ENCODE measurements at regions not wholly inside any gene's neighbourhood (a gene's known extent, or its start where the extent isn't known, plus 50 kb on each side); places are given as distances from the start of the nearest gene placed in this dataset.

GRCh38 chr5:163360656-163361055, 76.7 kb upstream of the CCNG1 start:
- H3K9me3 ChIP-seq (ENCODE audit: low read length), result no peaks in the 10 kb centered on the region
- no peak overlapping the region for H3K4me3 ChIP-seq (ENCODE audit: low read length)
- no peaks in the 10 kb centered on the region for H4K20me1 ChIP-seq (ENCODE audit: insufficient read depth)
- TF ChIP-seq EZH2 (IDR thresholded peaks at IDR 0.05; ENCODE audit: borderline replicate concordance, insufficient read depth, low read length, poor library complexity, severe bottlenecking) (no peak), POLR2AphosphoS5 (IDR thresholded peaks at IDR 0.05) (no peak), CTCF (IDR thresholded peaks at IDR 0.05; ENCODE audit: poor library complexity, severe bottlenecking) (no peak), EP300 (conservative IDR thresholded peaks at IDR 0.05; ENCODE audit: poor library complexity, severe bottlenecking) (no peak)
- no peak overlapping the region for H3K27ac ChIP-seq (ENCODE audit: low read length)
- H3K9me2 ChIP-seq (ENCODE audit: insufficient read depth, low read length), result no peaks in the 10 kb centered on the region
- no peaks in the 10 kb centered on the region for H3K36me3 ChIP-seq (ENCODE audit: insufficient read depth, low read length)
- H3F3A ChIP-seq (ENCODE audit: insufficient read depth, low read length, poor library complexity, severe bottlenecking), result no peaks in the 10 kb centered on the region
- H3K27me3 ChIP-seq (ENCODE audit: insufficient read depth, low read depth, low read length), result no peaks in the 10 kb centered on the region
- H2AFZ ChIP-seq (ENCODE audit: low read depth, low read length), result no peak overlapping the region
- no peak overlapping the region for H3K4me2 ChIP-seq (ENCODE audit: low read length)
- H3K79me2 ChIP-seq (replicated peaks; ENCODE audit: insufficient read depth, low read length), result no peaks in the 10 kb centered on the region
- no peak overlapping the region for H3K9ac ChIP-seq (ENCODE audit: low read length)

- Histone ChIP-seq H3K27me3 (ENCODE audit: insufficient read depth, low read depth, low read length) (no peaks in the 10 kb centered on the region), H3K9me2 (ENCODE audit: insufficient read depth, low read length) (no peaks in the 10 kb centered on the region), H3K4me2 (ENCODE audit: low read length) (no peak overlapping the region), H3K4me3 (ENCODE audit: low read length) (no peak overlapping the region), H4K20me1 (ENCODE audit: insufficient read depth) (no peaks in the 10 kb centered on the region), H3K79me2 (replicated peaks; ENCODE audit: insufficient read depth, low read length) (no peaks in the 10 kb centered on the region), H3K27ac (ENCODE audit: low read length) (no peak overlapping the region), H3K9ac (ENCODE audit: low read length) (no peak overlapping the region), H3K9me3 (ENCODE audit: low read length) (no peaks in the 10 kb centered on the region), H3F3A (ENCODE audit: insufficient read depth, low read length, poor library complexity, severe bottlenecking) (no peaks in the 10 kb centered on the region), H2AFZ (ENCODE audit: low read depth, low read length) (no peak overlapping the region), H3K36me3 (ENCODE audit: insufficient read depth, low read length) (no peaks in the 10 kb centered on the region)
- no peak for TF ChIP-seq POLR2AphosphoS5 (IDR thresholded peaks at IDR 0.05)
- TF ChIP-seq TAF1 (IDR thresholded peaks at IDR 0.05; ENCODE audit: low read depth), result no peak
- no peak for TF ChIP-seq MXI1 (conservative IDR thresholded peaks at IDR 0.05; ENCODE audit: poor library complexity, severe bottlenecking)
- no peak for TF ChIP-seq EP300 (conservative IDR thresholded peaks at IDR 0.05; ENCODE audit: poor library complexity, severe bottlenecking)
- TF ChIP-seq RAD21 (conservative IDR thresholded peaks at IDR 0.05), result no peak
- TF ChIP-seq SMC3 (conservative IDR thresholded peaks at IDR 0.05; ENCODE audit: poor library complexity), result no peak
- TF ChIP-seq EZH2 (IDR thresholded peaks at IDR 0.05; ENCODE audit: borderline replicate concordance, insufficient read depth, low read length, poor library complexity, severe bottlenecking), result no peak
- TF ChIP-seq CTCF (IDR thresholded peaks at IDR 0.05; ENCODE audit: poor library complexity, severe bottlenecking), result no peak
- TF ChIP-seq REST (IDR thresholded peaks at IDR 0.05; ENCODE audit: borderline replicate concordance), result no peak
These were observed 75.9 kb upstream of the CCNG1 start for GRCh38 chr5:163361450-163361849.

All from neural cell (in vitro differentiated cells).